GM12801 (cell line): ENCODE measurements at regions not wholly inside any gene's neighbourhood (a gene's known extent, or its start where the extent isn't known, plus 50 kb on each side); places are given as distances from the start of the nearest gene placed in this dataset.

Experiments
- TF ChIP-seq, protein P1 (sequence below): IDR thresholded peaks from one replicate; pipeline ENCODE4 v1.5.1; 2011; ENCODE audit warnings: control low read depth; ENCODE audit not compliant: insufficient read length; ENCODE audit errors: extremely low read depth

DNA sequence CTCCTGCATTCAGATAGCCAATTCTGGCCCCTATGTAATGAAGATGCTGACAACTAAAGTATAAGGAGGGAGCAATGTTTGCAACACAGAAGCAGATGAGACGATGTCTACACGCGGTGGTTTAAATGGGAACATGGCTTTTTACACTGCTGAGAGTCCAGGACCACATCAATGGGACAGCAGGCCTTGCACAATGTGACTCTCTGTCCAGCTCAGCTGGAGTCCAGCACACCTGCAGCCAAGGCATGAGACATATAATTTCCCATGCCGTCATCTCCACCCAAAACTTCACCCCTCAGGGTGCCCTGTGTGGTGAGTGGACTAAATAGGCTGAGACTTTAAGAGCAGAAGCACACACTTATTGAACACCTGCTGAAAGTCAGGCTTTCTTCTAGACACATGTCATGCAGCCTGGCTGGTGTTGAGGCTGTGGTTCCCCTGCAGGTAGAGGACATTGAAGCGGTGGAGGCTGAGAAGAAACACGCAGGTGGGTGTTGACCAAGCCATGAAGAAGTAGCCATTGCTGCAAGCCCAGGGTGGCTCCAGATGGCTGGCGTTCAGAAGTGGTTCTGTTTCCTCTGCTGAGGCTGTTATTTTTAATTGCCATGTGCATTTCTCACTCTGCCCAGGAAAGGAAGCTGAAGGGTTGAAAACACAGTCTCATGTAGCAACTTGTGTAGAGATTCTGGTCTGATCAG, 345.6 kb downstream of the MYCN start:
- TF ChIP-seq, protein P1, sequence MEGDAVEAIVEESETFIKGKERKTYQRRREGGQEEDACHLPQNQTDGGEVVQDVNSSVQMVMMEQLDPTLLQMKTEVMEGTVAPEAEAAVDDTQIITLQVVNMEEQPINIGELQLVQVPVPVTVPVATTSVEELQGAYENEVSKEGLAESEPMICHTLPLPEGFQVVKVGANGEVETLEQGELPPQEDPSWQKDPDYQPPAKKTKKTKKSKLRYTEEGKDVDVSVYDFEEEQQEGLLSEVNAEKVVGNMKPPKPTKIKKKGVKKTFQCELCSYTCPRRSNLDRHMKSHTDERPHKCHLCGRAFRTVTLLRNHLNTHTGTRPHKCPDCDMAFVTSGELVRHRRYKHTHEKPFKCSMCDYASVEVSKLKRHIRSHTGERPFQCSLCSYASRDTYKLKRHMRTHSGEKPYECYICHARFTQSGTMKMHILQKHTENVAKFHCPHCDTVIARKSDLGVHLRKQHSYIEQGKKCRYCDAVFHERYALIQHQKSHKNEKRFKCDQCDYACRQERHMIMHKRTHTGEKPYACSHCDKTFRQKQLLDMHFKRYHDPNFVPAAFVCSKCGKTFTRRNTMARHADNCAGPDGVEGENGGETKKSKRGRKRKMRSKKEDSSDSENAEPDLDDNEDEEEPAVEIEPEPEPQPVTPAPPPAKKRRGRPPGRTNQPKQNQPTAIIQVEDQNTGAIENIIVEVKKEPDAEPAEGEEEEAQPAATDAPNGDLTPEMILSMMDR = no peak

DNA sequence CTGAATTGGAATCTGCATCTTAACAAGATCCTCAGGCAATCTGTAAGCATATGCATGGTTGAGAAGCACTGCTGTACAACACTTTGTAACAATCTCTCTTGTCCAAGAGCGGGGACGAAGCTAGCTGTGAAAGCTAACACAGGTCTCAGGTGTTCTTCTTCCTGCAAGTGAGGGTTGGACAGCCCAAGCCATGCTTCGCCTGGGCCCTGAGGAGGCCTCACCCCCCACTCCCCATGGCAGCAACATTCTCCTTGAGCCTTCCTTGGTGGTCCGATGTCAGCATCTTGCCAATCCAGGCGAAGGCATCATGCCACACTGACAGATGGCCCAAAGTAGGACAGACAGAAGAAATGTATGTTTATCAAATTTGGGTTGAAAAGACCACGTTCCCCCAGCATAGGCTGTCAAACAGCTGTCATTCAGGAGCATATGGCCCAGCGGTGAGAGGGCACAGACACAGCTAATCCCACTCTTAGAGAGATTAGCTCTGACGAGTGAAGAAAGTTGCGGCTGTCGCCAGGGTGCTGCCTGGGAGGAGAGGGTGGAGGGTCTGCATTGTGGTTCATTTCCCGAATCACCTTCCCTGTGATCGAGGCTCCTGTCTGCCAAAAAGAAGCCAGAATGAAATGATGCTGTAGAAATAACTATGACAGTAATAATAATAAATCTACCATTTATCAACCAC, 344.7 kb downstream of the MYCN start:
- TF ChIP-seq, protein P1 = no peak

DNA sequence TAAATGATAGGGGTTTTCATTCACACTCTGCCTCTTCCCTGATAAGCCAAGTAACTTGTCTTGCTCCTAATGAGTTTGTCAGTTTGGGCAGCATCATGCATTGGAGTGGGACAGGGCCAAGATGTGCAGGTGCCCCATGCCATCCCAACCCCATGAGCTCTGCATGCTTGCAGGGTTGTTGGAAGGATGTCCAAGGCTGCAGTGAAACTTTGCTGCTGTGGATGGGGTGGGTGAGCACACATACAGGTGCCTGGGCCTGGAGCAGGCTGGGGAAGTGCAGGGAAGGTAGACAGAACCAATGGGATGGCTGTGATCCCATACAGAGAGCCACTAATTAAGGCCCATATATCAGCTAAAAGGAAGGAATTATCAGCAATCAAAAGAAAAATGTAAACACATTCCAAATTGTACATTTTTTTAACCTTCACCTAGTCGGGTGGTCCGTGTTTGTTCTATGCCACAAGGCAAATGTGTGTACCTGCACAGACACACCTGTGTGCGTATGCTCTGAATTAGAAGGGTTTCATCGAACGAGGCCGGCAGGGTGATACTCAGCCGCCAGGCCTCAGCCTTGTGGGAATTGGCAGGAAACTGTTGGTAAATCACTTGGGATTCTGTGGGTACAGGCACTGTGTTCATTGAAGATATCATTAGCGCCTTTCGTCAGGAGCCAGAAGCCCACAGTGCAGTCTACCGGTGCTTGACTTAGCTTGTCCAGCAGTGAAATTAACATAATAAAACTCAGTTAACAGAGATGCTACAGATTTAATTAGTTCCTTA, 342.9 kb downstream of the MYCN start:
- TF ChIP-seq, protein P1 = no peak

DNA sequence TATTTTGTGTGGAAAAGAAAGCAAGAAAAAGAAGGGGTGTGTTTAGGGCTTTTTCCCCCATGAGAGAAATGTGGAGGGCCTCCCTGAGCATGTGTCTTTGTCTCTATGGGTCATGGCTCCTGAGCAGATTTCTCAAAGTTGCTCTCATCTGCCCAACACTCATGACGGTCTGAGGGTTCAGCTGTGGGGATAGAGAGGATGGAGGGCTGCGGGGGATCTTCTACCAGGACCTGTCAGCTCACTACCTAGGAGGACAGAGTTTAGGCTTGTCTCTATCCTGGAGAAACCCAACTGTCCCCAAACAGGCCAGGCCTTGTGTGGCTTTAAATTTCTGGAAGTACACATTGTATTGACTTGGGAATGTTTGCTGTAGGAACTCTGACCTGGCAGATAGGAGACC, 342.2 kb downstream of the MYCN start:
- TF ChIP-seq, protein P1 = no peak

DNA sequence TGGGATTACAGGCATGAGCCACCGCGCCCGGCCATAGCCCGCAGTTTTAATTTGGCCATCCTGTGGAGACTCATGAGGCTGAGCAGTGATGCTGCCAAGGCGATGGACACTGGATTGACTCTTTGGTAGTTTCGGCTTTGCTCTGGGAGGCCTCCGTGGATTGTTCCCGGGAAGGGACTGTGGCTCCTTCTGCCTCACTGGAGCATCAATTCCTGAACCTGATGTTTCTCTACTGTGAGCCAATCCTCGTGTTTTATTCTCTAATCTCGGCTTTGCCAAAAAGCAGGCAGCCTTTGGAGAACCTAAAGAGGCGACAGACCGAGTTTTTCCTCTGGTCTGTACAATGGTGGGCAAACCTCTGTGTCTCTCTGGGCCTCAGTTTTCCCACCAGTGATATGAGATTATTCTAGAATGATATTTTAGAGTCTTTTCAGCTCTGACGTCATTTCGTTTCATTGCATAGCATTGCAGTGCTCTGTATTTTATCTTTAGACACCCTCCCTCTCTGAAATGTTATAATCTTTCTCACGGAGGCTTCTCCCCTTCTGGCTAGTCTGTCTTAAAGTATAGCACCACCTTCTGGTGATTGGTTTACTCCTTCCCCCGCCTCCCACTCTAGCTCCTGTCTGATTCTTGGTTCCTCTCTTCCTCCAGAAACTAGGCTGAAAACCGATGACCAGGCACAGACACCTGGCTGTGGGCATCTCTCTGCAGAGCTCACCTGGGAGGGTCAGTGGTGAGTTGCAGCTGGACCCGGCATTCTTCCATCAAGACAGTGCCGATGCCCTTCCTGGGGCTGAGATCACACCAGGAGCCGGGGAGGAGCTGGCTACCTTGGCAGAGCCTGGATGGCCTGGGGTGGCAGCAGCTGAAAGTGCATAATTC, 341.3 kb downstream of the MYCN start:
- TF ChIP-seq, protein P1 = no peak

DNA sequence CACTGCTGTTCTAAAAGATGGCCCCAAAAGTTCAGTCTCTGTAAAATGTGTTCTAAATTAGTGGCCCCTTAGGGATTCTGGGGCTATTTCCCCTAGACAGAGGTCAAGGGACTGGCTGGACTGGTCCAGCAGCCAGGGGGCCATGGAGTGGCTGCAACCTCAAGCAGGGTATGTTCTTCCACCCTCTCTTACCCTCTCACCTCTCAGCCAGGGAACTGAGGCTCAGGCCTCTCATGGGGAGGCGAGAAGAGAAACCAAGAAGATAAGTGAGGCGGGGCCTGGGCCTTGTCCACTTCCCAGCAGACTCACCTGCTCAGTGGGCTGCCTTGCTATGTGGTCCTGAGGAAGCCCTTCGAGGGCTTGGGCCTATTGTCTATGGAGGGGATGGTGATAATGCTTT, 339.7 kb downstream of the MYCN start:
- TF ChIP-seq, protein P1 = no peak
